Right lobe of liver (tissue), 4 donors: ENCODE measurements at regions not wholly inside any gene's neighbourhood (a gene's known extent, or its start where the extent isn't known, plus 50 kb on each side); places are given as distances from the start of the nearest gene placed in this dataset.
"Not testable (repeated sequence)": the region's sequence is repeated elsewhere in the genome, so short reads cannot be mapped to it uniquely, and the experiment has no call there.

Experiments used
- POLR2A ChIP-seq: fragments of 450-650 bp; IDR thresholded peaks from one replicate; pipeline ENCODE4 v1.6.1; 2017; ENCODE audit warnings: antibody characterized with exemption, mild to moderate bottlenecking
- TF ChIP-seq, protein P1 (sequence below), 4 donors: fragments of 200-600 bp in 3 of 4; fragments of 450-650 bp in 1 of 4; IDR thresholded peaks; one replicate each; pipeline versions ENCODE4 v1.5.1 to v1.8.0; 2016 to 2022; ENCODE audit warnings: antibody characterized with exemption in 4 of 4, mild to moderate bottlenecking in 2 of 4
- donor health status: DM: no; HTN: no; CAD: no.
- donor health status: DM: no; HTN: no; CAD: no.
- donor health status: DM: no; HTN: yes; CAD: no.

- not testable (repeated sequence) for TF ChIP-seq POLR2A
- TF ChIP-seq, protein P1, sequence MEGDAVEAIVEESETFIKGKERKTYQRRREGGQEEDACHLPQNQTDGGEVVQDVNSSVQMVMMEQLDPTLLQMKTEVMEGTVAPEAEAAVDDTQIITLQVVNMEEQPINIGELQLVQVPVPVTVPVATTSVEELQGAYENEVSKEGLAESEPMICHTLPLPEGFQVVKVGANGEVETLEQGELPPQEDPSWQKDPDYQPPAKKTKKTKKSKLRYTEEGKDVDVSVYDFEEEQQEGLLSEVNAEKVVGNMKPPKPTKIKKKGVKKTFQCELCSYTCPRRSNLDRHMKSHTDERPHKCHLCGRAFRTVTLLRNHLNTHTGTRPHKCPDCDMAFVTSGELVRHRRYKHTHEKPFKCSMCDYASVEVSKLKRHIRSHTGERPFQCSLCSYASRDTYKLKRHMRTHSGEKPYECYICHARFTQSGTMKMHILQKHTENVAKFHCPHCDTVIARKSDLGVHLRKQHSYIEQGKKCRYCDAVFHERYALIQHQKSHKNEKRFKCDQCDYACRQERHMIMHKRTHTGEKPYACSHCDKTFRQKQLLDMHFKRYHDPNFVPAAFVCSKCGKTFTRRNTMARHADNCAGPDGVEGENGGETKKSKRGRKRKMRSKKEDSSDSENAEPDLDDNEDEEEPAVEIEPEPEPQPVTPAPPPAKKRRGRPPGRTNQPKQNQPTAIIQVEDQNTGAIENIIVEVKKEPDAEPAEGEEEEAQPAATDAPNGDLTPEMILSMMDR (IDR thresholded peaks at IDR 0.05) = not testable (repeated sequence)
Observed at GRCh38 chr15:22519213-22519612, 60.5 kb downstream of the GOLGA6L22 start.
